AG04449 (cell line): ENCODE measurements at regions not wholly inside any gene's neighbourhood (a gene's known extent, or its start where the extent isn't known, plus 50 kb on each side); places are given as distances from the start of the nearest gene placed in this dataset.

Experiments used
- CTCF ChIA-PET: fragments of 350-600 bp; formaldehyde crosslinking; extraction: SDS; loops from one replicate; lab custom pipeline; 2021; ENCODE audit warnings: antibody characterized with exemption; lab: Yijun Ruan, JAX
- POLR2A ChIA-PET: fragments of 400-600, 350-600 bp; formaldehyde crosslinking; extraction: SDS; loops from one replicate; lab custom pipeline; 2020; ENCODE audit warnings: antibody characterized with exemption, inconsistent platforms; lab: Yijun Ruan, JAX
- DNase-seq: peaks from one replicate; pipeline ENCODE4 v3.0.0-alpha.2; 2010; ENCODE audit warnings: low read depth, low spot score
- H3K4me3 ChIP-seq: 2 replicates; pipeline ENCODE4 v1.5.1; 2011; ENCODE audit warnings: low read depth, mild to moderate bottlenecking, control low read depth, low read length
- TF ChIP-seq, protein P1 (sequence below): IDR thresholded peaks from one replicate; pipeline ENCODE4 v1.5.1; 2011; ENCODE audit warnings: mild to moderate bottlenecking, moderate library complexity, low read length, control low read depth, inconsistent platforms; ENCODE audit not compliant: insufficient read depth; ENCODE audit errors: missing control alignments

DNA sequence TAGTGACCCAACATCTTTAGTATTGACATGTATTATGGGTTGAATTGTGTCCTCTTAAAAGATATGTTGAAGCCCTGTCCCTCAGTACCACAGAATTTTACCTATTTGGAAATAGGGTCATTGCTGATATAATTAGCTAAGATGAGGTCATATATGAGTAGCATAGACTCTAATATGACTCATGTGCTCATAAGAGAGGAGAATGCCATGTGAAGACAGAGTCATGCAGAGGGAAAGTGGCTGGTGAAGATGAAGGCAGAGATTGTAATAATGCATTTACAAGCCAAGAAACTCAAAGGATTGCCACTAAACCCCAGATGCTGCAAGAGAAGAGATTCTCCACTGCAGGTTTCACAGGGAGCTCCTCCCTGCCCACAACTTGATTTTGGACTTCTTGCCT lies 496.4 kb downstream of the KIF20B start:
- no peak for DNase-seq
- ChIA-PET CTCF (no interaction called here), POLR2A (no interaction called here)
- no peak overlapping the region for H3K4me3 ChIP-seq
- TF ChIP-seq, protein P1, sequence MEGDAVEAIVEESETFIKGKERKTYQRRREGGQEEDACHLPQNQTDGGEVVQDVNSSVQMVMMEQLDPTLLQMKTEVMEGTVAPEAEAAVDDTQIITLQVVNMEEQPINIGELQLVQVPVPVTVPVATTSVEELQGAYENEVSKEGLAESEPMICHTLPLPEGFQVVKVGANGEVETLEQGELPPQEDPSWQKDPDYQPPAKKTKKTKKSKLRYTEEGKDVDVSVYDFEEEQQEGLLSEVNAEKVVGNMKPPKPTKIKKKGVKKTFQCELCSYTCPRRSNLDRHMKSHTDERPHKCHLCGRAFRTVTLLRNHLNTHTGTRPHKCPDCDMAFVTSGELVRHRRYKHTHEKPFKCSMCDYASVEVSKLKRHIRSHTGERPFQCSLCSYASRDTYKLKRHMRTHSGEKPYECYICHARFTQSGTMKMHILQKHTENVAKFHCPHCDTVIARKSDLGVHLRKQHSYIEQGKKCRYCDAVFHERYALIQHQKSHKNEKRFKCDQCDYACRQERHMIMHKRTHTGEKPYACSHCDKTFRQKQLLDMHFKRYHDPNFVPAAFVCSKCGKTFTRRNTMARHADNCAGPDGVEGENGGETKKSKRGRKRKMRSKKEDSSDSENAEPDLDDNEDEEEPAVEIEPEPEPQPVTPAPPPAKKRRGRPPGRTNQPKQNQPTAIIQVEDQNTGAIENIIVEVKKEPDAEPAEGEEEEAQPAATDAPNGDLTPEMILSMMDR, result no peak

- ChIA-PET CTCF (no interaction called here), POLR2A (no interaction called here)
- DNase-seq, result no peak
- no peak overlapping the region for H3K4me3 ChIP-seq
- TF ChIP-seq, protein P1, result no peak
These were observed 497.7 kb downstream of the KIF20B start for GRCh38 chr10:90199093-90199492.

DNA sequence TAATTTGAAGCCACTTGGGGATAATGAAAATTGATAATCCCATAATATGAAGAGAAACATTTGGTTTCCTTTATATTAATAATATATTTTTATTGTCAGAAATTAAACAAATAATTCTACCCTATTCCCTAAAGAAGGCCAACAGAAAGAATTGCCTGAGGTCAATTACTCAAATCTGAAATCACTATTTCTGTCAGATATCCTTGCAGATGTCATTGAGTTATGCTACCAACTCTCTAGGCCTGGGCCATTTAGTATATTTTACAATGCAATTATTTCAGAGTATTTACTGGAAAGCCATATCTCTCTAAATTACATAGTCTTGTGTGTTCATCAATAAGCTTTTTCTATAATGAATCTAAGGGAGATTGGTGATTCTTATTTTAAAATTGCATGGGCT lies 498.1 kb downstream of the KIF20B start:
- no peak for DNase-seq
- ChIA-PET POLR2A (no interaction called here), CTCF (no interaction called here)
- H3K4me3 ChIP-seq, result no peak overlapping the region
- TF ChIP-seq, protein P1, result no peak

GRCh38 chr10:90204131-90204955 lies 503.0 kb downstream of the KIF20B start:
- no peak overlapping the region for H3K4me3 ChIP-seq
- ChIA-PET POLR2A (no interaction called here), CTCF (no interaction called here)
- TF ChIP-seq, protein P1, result no peak
- no peak for DNase-seq

GRCh38 chr10:90204956-90205314 lies 503.5 kb downstream of the KIF20B start:
- POLR2A ChIA-PET, result no interaction called here
- CTCF ChIA-PET, result no interaction called here
- no peak overlapping the region for H3K4me3 ChIP-seq
- DNase-seq, result no peak
- TF ChIP-seq, protein P1, result no peak

DNA sequence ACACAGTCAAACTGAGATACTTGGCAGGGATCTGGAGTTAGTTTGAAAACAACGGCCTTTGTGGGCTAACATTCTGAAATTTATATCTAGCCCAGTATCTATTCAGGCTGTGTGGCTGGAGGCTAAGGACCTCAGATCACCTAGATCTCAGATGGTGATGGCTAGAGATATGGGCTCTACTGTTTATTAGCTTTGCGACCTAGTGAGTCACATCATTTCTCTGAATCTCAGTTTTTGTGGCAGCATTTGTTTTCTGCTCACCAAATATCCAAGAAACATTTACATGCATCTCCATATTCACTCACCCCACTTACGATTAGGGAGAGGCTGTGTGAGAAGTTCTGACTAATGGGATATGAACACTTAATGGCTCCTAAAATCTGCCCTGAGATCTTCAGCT lies 503.9 kb downstream of the KIF20B start:
- H3K4me3 ChIP-seq, result no peak overlapping the region
- POLR2A ChIA-PET, result no interaction called here
- TF ChIP-seq, protein P1, result no peak
- DNase-seq, result no peak
- CTCF ChIA-PET, result no interaction called here
